Transverse colon (tissue), 4 donors: ENCODE measurements at regions not wholly inside any gene's neighbourhood (a gene's known extent, or its start where the extent isn't known, plus 50 kb on each side); places are given as distances from the start of the nearest gene placed in this dataset.

Source experiments
- DNase-seq: peaks from one replicate; pipeline ENCODE4 v3.0.0-alpha.2; 2019
- H3K27ac ChIP-seq, 4 donors: fragments of 200-600 bp; sonication (generic); 2 replicates each; pipeline ENCODE4 v1.5.1; 2016 to 2018; ENCODE audit warnings: inconsistent platforms in 4 of 4
- H3K27me3 ChIP-seq: fragments of 200-600 bp; sonication (generic); 2 replicates; pipeline ENCODE4 v1.5.1; 2017; ENCODE audit warnings: inconsistent platforms
- H3K36me3 ChIP-seq, 4 donors: fragments of 200-600 bp; sonication (generic); 2 replicates each; pipeline ENCODE4 v1.5.1; 2017 to 2019; ENCODE audit warnings: inconsistent platforms in 4 of 4
- H3K4me1 ChIP-seq, 4 donors: fragments of 200-600 bp; sonication (generic); 2 replicates each; pipeline ENCODE4 v1.5.1; 2017 to 2020; ENCODE audit warnings: inconsistent platforms in 4 of 4
- H3K4me3 ChIP-seq, 4 donors: fragments of 200-600 bp; sonication (generic); 1 replicate in 1 of 4; 2 replicates in 3 of 4; pipeline versions ENCODE4 v1.5.1 to v1.6.1; 2017 to 2019; ENCODE audit warnings: inconsistent platforms in 4 of 4
- H3K9me3 ChIP-seq, 2 donors: fragments of 200-600 bp; sonication (generic); 2 replicates each; pipeline ENCODE4 v1.5.1; 2017 to 2019; ENCODE audit warnings: inconsistent platforms in 2 of 2
- EP300 ChIP-seq: sonication (generic); formaldehyde crosslinking; IDR thresholded peaks from one replicate; pipeline ENCODE4 v1.6.1; 2017; ENCODE audit warnings: antibody characterized with exemption, low read depth
- POLR2A ChIP-seq: fragments of 450-650 bp; IDR thresholded peaks from one replicate; pipeline ENCODE4 v1.6.1; 2016; ENCODE audit warnings: antibody characterized with exemption, mild to moderate bottlenecking, moderate library complexity
- POLR2AphosphoS5 ChIP-seq, 3 donors: sonication (generic); formaldehyde crosslinking; IDR thresholded peaks; one replicate each; pipeline ENCODE4 v1.6.1; 2016; ENCODE audit warnings: antibody characterized with exemption in 3 of 3
- WGBS, 2 donors: methylation state at CpG; one replicate each; pipeline ENCODE4 v1.1.5; 2018; ENCODE audit warnings: low coverage in 1 of 2; 5-methylcytosine and 5-hydroxymethylcytosine counted together
- in situ Hi-C, 4 donors: fragments of 200-750 bp; cut with MboI; loops; one replicate each; pipeline versions ENCODE4 v1.15.0 to v1.15.1; 2017; ENCODE audit warnings: low sequenced_read_pairs in 3 of 4, low pct_ligation_motif_present in 1 of 4, low pct_unique_long_range_greater_than_20kb in 1 of 4
- intact Hi-C: fragments of 100-400 bp; cut with DNase I; formaldehyde crosslinking; loops from one replicate; pipeline ENCODE4 v1.15.1; 2023; ENCODE audit warnings: low total_unique reads
- TF ChIP-seq, protein P1 (sequence below), 5 experiments: fragments of 200-600 bp in 3 of 5; fragments of 450-650 bp in 2 of 5; sonication (generic) in 3 of 5; IDR thresholded peaks; 1 replicate in 2 of 5; 2 replicates in 3 of 5; pipeline ENCODE4 v1.5.1; 2016 to 2017; ENCODE audit warnings: antibody characterized with exemption in 5 of 5, inconsistent platforms in 3 of 5, mild to moderate bottlenecking in 2 of 5, moderate library complexity in 1 of 5

- in situ Hi-C loops = no loop called here
- Histone ChIP-seq H3K9me3 (peaks cover 22 to 23% of the 10 kb centered on the region in 2 donors), H3K4me3 (no peak overlapping the region), H3K36me3 (no peaks in the 10 kb centered on the region), H3K4me1 (no peaks in the 10 kb centered on the region), H3K27ac (no peak overlapping the region), H3K27me3 (no peaks in the 10 kb centered on the region)
- intact Hi-C loops = no loop called here
- no peak for TF ChIP-seq POLR2A
- no peak for TF ChIP-seq POLR2AphosphoS5 (IDR thresholded peaks at IDR 0.05)
- TF ChIP-seq, protein P1, sequence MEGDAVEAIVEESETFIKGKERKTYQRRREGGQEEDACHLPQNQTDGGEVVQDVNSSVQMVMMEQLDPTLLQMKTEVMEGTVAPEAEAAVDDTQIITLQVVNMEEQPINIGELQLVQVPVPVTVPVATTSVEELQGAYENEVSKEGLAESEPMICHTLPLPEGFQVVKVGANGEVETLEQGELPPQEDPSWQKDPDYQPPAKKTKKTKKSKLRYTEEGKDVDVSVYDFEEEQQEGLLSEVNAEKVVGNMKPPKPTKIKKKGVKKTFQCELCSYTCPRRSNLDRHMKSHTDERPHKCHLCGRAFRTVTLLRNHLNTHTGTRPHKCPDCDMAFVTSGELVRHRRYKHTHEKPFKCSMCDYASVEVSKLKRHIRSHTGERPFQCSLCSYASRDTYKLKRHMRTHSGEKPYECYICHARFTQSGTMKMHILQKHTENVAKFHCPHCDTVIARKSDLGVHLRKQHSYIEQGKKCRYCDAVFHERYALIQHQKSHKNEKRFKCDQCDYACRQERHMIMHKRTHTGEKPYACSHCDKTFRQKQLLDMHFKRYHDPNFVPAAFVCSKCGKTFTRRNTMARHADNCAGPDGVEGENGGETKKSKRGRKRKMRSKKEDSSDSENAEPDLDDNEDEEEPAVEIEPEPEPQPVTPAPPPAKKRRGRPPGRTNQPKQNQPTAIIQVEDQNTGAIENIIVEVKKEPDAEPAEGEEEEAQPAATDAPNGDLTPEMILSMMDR (IDR thresholded peaks at IDR 0.05) = no peak
- no peak for TF ChIP-seq EP300
- DNase-seq = no peak
- 59 to 68% methylated on average over 3 of the region's 3 CpGs for WGBS, 2 donors
Observed at GRCh38 chr6:18820725-18821124, 433.6 kb downstream of the RNF144B start.

- Histone ChIP-seq H3K9me3 (peaks cover 22 to 23% of the 10 kb centered on the region in 2 donors), H3K4me3 (no peak overlapping the region), H3K27me3 (no peaks in the 10 kb centered on the region), H3K4me1 (no peaks in the 10 kb centered on the region), H3K36me3 (no peaks in the 10 kb centered on the region), H3K27ac (no peak overlapping the region)
- WGBS, 2 donors = 48 to 89% methylated on average over 3 to 5 of the region's 5 CpGs
- intact Hi-C loops = no loop called here
- in situ Hi-C loops = no loop called here
- TF ChIP-seq POLR2A = no peak
- TF ChIP-seq, protein P1 (IDR thresholded peaks at IDR 0.05) = peak in 3 of 5 experiments; percentile 25 to 31 (median 28)
- DNase-seq = no peak
Observed at GRCh38 chr6:18823782-18824386, 436.7 kb downstream of the RNF144B start.

DNA sequence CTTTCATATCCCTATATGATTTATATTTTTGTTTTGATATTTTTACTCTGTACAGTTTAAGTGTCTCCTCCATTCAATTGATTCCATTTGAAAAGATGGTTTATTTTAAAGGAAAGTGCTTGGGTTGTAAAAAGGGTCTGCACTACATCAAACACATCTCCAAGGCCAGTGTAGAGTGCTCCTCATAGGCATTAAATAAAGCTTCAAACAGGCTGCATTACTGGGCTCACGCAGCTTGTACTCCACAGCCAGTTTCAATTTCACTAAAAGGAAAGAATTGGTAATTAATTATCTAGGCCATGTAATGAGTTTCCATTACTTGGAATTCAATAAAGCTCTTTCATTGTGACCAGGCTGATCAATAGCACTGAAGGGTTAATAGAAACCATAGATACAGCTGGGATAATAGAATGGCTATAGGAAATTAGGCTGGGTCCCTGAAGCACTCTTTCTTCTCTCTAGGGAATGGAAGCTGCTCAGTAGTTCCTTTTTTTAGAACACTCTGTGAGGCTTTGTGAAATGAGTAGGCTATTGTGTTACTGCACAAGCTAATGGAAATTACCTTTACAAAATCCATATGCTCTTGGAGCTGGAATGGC is 442.2 kb downstream of the RNF144B start:
- no peak for DNase-seq
- Histone ChIP-seq H3K4me3 (no peak overlapping the region), H3K36me3 (no peaks in the 10 kb centered on the region), H3K27ac (no peak overlapping the region), H3K9me3 (peaks cover 6% of the 10 kb centered on the region in 2 donors), H3K4me1 (no peaks in the 10 kb centered on the region), H3K27me3 (no peaks in the 10 kb centered on the region)
- 31 to 40% methylated on average over 1 of the region's 1 CpG for WGBS, 2 donors
- intact Hi-C loops = no loop called here
- in situ Hi-C loops = no loop called here
- TF ChIP-seq EP300 (no peak), POLR2AphosphoS5 (IDR thresholded peaks at IDR 0.05) (no peak), POLR2A (no peak)
- TF ChIP-seq, protein P1 (IDR thresholded peaks at IDR 0.05) = no peak

- no peak for TF ChIP-seq EP300
- no peak for TF ChIP-seq POLR2AphosphoS5 (IDR thresholded peaks at IDR 0.05)
- TF ChIP-seq POLR2A = no peak
- TF ChIP-seq, protein P1 (IDR thresholded peaks at IDR 0.05) = no peak
- Histone ChIP-seq H3K27me3 (no peaks in the 10 kb centered on the region), H3K27ac (no peak overlapping the region), H3K36me3 (no peaks in the 10 kb centered on the region), H3K4me3 (no peak overlapping the region), H3K9me3 (peaks cover 0 to 4% of the 10 kb centered on the region in 2 donors), H3K4me1 (no peaks in the 10 kb centered on the region)
- 87 to 98% methylated on average over 5 to 9 of the region's 9 CpGs for WGBS, 2 donors
- DNase-seq = no peak
- in situ Hi-C loops (no loop called here), intact Hi-C loops (no loop called here)
Observed at GRCh38 chr6:18835976-18836375, 448.8 kb downstream of the RNF144B start.
